Fibroblast of mammary gland (primary cell): ENCODE measurements at regions not wholly inside any gene's neighbourhood (a gene's known extent, or its start where the extent isn't known, plus 50 kb on each side); places are given as distances from the start of the nearest gene placed in this dataset.

Source experiments
- DNase-seq: peaks from one replicate; pipeline ENCODE4 v3.0.0-alpha.2; 2010; ENCODE audit warnings: low read depth
- H3K4me3 ChIP-seq: 2 replicates; pipeline ENCODE4 v1.5.1; 2011; ENCODE audit warnings: low read depth, mild to moderate bottlenecking, low read length, moderate library complexity; ENCODE audit not compliant: control insufficient read depth
- CTCF ChIP-seq: conservative IDR thresholded peaks from 2 replicates; pipeline ENCODE4 v1.5.1; 2011; ENCODE audit warnings: low read depth, low read length, inconsistent platforms; ENCODE audit not compliant: control insufficient read depth, insufficient read depth

DNA sequence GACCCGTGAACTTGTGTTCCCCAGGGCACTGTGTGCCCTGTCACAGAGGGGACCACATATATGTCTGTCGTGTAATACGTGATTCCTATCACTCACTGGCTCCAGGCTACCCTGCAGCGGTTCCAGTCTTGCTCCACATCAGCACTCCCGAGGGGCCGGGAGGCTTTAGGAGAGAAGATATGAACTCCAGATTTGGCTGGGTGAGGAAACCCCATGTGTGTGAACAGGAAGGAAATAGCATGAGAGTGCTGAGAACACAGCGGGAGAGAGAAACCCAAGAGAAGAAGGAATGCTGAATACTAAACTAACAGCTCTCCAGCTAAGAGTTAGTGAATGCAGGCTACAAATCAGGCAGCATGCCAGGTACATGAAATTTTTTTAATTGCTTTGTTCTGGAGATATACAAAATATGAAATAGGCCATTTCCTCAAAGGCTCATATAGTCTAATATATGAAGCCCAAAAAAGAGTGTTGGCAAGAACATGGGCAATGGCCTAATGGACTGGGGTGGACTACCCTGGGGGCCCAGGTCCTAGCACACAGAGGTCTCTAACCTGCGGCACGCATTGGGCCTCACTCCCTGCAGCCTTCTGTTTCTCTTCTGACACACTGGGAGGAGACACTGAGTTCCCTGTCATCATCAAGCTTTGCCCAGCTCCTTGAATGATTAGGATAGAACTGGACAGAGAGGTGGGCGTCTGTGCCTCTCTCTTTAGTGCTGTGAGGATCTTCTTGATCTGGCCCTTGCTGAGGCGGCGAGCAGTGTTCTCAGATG, 372.8 kb upstream of the RAB6C start:
- no peak for TF ChIP-seq CTCF
- no peak for DNase-seq
- H3K4me3 ChIP-seq: no peak overlapping the region

- DNase-seq: no peak
- TF ChIP-seq CTCF: no peak
- H3K4me3 ChIP-seq: no peak overlapping the region
Measured at GRCh38 chr2:129609224-129609623, 370.2 kb upstream of the RAB6C start.

DNA sequence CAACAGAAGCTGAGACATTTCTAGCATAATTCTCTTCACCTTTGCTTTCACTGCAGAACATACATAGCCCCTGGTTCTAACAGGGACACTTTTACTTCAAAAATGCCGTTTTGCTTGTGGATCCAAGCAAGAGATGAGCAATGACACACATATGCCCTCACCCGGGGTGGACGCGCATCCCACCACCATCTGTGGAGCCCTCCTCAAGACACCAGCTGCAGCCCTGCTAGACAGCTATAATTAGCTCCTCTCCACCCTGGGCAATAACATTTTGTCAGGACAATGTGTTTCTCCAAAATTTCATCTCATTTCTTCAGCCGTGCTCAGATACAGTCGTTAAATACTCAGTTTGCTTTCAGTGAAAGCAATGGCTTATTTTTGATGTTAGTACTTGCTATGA, 368.7 kb upstream of the RAB6C start:
- no peak for TF ChIP-seq CTCF
- DNase-seq: no peak
- no peak overlapping the region for H3K4me3 ChIP-seq

DNA sequence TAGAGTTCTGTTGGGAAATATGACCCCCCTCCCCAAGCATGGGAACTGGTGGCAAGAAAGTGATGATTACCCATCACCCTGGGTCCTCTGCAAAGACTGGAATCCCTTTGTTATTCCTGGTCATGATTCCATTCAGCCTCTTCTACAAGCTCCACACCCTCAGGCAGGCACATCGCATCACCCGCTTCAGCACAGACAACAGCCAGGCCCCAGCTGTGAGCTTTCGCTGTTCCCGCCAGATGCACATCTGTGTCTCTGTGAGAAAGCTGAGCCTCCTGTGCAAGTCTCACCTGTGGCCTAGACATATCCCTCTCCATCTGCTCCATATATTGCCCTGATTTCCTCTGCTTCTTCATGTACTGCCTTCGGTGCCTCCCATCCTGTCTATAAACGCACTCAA, 368.0 kb upstream of the RAB6C start:
- H3K4me3 ChIP-seq: no peak overlapping the region
- DNase-seq: no peak
- no peak for TF ChIP-seq CTCF

GRCh38 chr2:129619471-129619870, 360.0 kb upstream of the RAB6C start:
- DNase-seq: no peak
- no peak overlapping the region for H3K4me3 ChIP-seq
- TF ChIP-seq CTCF: no peak

DNA sequence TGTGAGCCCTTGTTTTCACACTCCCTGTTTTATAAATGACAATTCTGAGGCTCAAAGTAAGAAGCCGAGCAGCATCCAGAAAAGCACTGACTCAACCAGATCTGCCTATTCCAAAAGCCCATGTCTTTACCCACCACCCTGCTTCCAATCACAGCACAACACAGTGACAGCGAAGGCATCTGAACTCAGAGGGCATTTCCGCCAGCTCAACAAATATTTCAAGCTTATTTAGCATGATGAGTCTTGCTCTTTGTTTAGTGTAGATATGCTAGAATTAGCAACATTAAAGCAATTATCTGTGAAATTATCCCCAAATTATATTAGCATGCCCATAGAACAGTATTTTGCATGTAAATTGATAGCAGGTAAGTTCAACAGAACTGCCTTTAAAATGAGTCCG, 359.1 kb upstream of the RAB6C start:
- no peak for DNase-seq
- H3K4me3 ChIP-seq: no peak overlapping the region
- TF ChIP-seq CTCF: no peak

GRCh38 chr2:129623783-129624182, 355.7 kb upstream of the RAB6C start:
- DNase-seq: no peak
- no peak overlapping the region for H3K4me3 ChIP-seq
- TF ChIP-seq CTCF: no peak
